HG03025 (cell line): ENCODE measurements at regions not wholly inside any gene's neighbourhood (a gene's known extent, or its start where the extent isn't known, plus 50 kb on each side); places are given as distances from the start of the nearest gene placed in this dataset.

Experiments used
- ATAC-seq: cut with Tn5 transposase; IDR thresholded peaks from one replicate; pipeline ENCODE4 v1.9.1; 2021; ENCODE audit warnings: mild to moderate bottlenecking, moderate library complexity; ENCODE audit not compliant: unreplicated experiment, low FRiP score

- no peak for ATAC-seq
Observed at GRCh38 chr11:123305601-123306375, 110.7 kb upstream of the CLMP start.

GRCh38 chr11:123304828-123305466 lies 109.9 kb upstream of the CLMP start:
- no peak for ATAC-seq

GRCh38 chr11:123303924-123304323 lies 108.9 kb upstream of the CLMP start:
- no peak for ATAC-seq

- no peak for ATAC-seq
Observed at GRCh38 chr11:123302751-123303195, 107.7 kb upstream of the CLMP start.

GRCh38 chr11:123301696-123302400 lies 106.8 kb upstream of the CLMP start:
- ATAC-seq = peak; percentile 48

- no peak for ATAC-seq
Observed at GRCh38 chr11:123301013-123301591, 106.1 kb upstream of the CLMP start.

GRCh38 chr11:123299721-123300120 lies 104.7 kb upstream of the CLMP start:
- no peak for ATAC-seq

GRCh38 chr11:123298488-123299447 lies 103.7 kb upstream of the CLMP start:
- ATAC-seq = no peak

GRCh38 chr11:123292647-123293046 lies 97.6 kb upstream of the CLMP start:
- no peak for ATAC-seq

GRCh38 chr11:123291201-123291869 lies 96.3 kb upstream of the CLMP start:
- ATAC-seq = no peak

- no peak for ATAC-seq
Observed at GRCh38 chr11:123286761-123287160, 91.7 kb upstream of the CLMP start.

- no peak for ATAC-seq
Observed at GRCh38 chr11:123286255-123286654, 91.2 kb upstream of the CLMP start.

- ATAC-seq = no peak
Observed at GRCh38 chr11:123284454-123284853, 89.4 kb upstream of the CLMP start.

- ATAC-seq = no peak
Observed at GRCh38 chr11:123282597-123282996, 87.5 kb upstream of the CLMP start.

GRCh38 chr11:123273616-123274015 lies 78.6 kb upstream of the CLMP start:
- ATAC-seq = no peak

- no peak for ATAC-seq
Observed at GRCh38 chr11:123272565-123272964, 77.5 kb upstream of the CLMP start.

GRCh38 chr11:123268156-123268555 lies 73.1 kb upstream of the CLMP start:
- no peak for ATAC-seq

- no peak for ATAC-seq
Observed at GRCh38 chr11:123265951-123266350, 70.9 kb upstream of the CLMP start.

GRCh38 chr11:123264431-123264780 lies 69.4 kb upstream of the CLMP start:
- ATAC-seq = no peak
